Loucy (cell line): ENCODE measurements at regions not wholly inside any gene's neighbourhood (a gene's known extent, or its start where the extent isn't known, plus 50 kb on each side); places are given as distances from the start of the nearest gene placed in this dataset.

Source experiments
- H2AFZ ChIP-seq: fragments of 200-600 bp; sonication (generic); 2 replicates; pipeline ENCODE4 v1.6.0; 2016; ENCODE audit warnings: antibody characterized with exemption, mild to moderate bottlenecking, low read length, moderate library complexity
- H3F3A ChIP-seq: fragments of 200-600 bp; 2 replicates; pipeline ENCODE4 v1.6.0; 2016; ENCODE audit warnings: antibody characterized with exemption, low read depth, mild to moderate bottlenecking
- H3K27me3 ChIP-seq: fragments of 200-600 bp; sonication (generic); 2 replicates; pipeline ENCODE4 v1.6.1; 2014; ENCODE audit warnings: low read length, mild to moderate bottlenecking; ENCODE audit not compliant: insufficient read depth, poor library complexity, severe bottlenecking
- H3K36me3 ChIP-seq: fragments of 200-600 bp; sonication (generic); 2 replicates; pipeline ENCODE4 v1.6.1; 2016; ENCODE audit warnings: low read length; ENCODE audit not compliant: insufficient read depth
- H3K4me1 ChIP-seq: fragments of 200-600 bp; sonication (generic); 2 replicates; pipeline ENCODE4 v1.5.1; 2014; ENCODE audit warnings: low read length, mild to moderate bottlenecking; ENCODE audit not compliant: insufficient read depth, poor library complexity, severe bottlenecking
- H3K4me2 ChIP-seq: fragments of 200-600 bp; sonication (generic); 2 replicates; pipeline ENCODE4 v1.6.0; 2014; ENCODE audit warnings: antibody characterized with exemption, low read length, low read depth, mild to moderate bottlenecking; ENCODE audit not compliant: poor library complexity, severe bottlenecking
- H3K4me3 ChIP-seq: fragments of 200-600 bp; sonication (generic); 2 replicates; pipeline ENCODE4 v1.5.1; 2014; ENCODE audit warnings: low read length, mild to moderate bottlenecking, mixed read lengths; ENCODE audit not compliant: poor library complexity, severe bottlenecking
- H3K79me2 ChIP-seq: fragments of 200-600 bp; sonication (generic); 2 replicates; pipeline ENCODE4 v1.6.1; 2014; ENCODE audit warnings: low read length; ENCODE audit not compliant: insufficient read depth
- H3K9ac ChIP-seq: fragments of 200-600 bp; sonication (generic); 2 replicates; pipeline ENCODE4 v1.6.0; 2014; ENCODE audit warnings: mild to moderate bottlenecking, low read depth, low read length, moderate library complexity; ENCODE audit not compliant: poor library complexity, severe bottlenecking
- H3K9me2 ChIP-seq: fragments of 200-600 bp; sonication (generic); replicated peaks from 2 replicates; pipeline ENCODE4 v1.6.1; 2016; ENCODE audit warnings: low read depth, low read length, mixed read lengths
- H3K9me3 ChIP-seq: fragments of 200-600 bp; sonication (generic); 2 replicates; pipeline ENCODE4 v1.6.1; 2014; ENCODE audit warnings: mild to moderate bottlenecking, antibody characterized with exemption, low read length, low read depth; ENCODE audit not compliant: insufficient read depth
- H4K20me1 ChIP-seq: fragments of 200-600 bp; sonication (generic); 2 replicates; pipeline ENCODE4 v1.6.0; 2014; ENCODE audit warnings: antibody characterized with exemption, low read length, mild to moderate bottlenecking; ENCODE audit not compliant: insufficient read depth, poor library complexity, severe bottlenecking
- EZH2phosphoT487 ChIP-seq: fragments of 200-600 bp; IDR thresholded peaks from 2 replicates; pipeline ENCODE4 v1.6.1; 2018; ENCODE audit warnings: antibody characterized with exemption, mild to moderate bottlenecking, moderate library complexity, borderline replicate concordance
- TF ChIP-seq, protein P1 (sequence below): fragments of 200-600 bp; sonication (generic); conservative IDR thresholded peaks from 2 replicates; pipeline ENCODE4 v1.5.1; 2014; ENCODE audit warnings: mild to moderate bottlenecking, antibody characterized with exemption, low read length

DNA sequence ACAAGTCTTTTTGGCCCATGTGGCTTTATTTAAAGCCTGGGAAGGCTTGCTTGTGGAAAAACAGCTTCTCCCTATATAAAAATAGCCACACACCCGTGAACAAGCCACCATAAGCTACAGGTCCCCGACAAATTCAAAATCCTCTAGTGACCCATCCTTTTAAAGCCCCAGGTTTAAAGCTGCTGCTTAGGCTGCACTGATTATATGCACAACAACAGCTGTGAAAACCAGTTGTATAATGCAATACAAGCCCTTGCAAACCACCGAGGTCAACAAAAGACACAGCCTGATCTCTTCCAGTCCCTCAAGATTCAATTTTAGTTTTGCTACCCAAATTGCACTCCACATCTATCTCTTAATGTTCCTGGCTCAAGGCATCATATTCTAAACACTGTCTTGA, 186.0 kb upstream of the WDFY3 start:
- Histone ChIP-seq H3K27me3 (no peaks in the 10 kb centered on the region), H2AFZ (no peak overlapping the region), H3K9ac (no peak overlapping the region), H3F3A (no peaks in the 10 kb centered on the region), H3K79me2 (no peaks in the 10 kb centered on the region), H3K4me3 (no peak overlapping the region), H3K4me1 (no peaks in the 10 kb centered on the region), H4K20me1 (no peaks in the 10 kb centered on the region), H3K9me2 (no peaks in the 10 kb centered on the region), H3K4me2 (no peak overlapping the region), H3K9me3 (no peaks in the 10 kb centered on the region), H3K36me3 (no peaks in the 10 kb centered on the region)
- no peak for TF ChIP-seq EZH2phosphoT487
- TF ChIP-seq, protein P1, sequence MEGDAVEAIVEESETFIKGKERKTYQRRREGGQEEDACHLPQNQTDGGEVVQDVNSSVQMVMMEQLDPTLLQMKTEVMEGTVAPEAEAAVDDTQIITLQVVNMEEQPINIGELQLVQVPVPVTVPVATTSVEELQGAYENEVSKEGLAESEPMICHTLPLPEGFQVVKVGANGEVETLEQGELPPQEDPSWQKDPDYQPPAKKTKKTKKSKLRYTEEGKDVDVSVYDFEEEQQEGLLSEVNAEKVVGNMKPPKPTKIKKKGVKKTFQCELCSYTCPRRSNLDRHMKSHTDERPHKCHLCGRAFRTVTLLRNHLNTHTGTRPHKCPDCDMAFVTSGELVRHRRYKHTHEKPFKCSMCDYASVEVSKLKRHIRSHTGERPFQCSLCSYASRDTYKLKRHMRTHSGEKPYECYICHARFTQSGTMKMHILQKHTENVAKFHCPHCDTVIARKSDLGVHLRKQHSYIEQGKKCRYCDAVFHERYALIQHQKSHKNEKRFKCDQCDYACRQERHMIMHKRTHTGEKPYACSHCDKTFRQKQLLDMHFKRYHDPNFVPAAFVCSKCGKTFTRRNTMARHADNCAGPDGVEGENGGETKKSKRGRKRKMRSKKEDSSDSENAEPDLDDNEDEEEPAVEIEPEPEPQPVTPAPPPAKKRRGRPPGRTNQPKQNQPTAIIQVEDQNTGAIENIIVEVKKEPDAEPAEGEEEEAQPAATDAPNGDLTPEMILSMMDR: no peak

DNA sequence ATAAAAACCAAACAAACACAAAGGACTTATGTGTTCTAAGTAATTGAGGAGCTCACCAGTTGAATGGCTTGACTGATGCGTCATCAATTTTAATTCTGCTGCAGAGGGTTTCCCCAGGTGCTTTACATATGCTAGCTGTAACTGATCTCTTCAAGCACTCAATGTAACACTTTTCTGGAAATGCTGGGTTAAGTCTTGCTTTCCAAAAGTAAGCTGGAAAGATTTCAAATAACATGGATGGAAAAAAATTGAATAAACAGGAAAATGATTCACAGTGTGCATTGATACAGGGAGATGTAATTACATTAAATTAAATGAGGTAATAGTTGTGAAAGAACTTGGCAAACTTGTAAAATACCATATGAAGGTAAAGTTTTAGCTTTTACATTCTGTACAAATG, 186.7 kb upstream of the WDFY3 start:
- TF ChIP-seq, protein P1: no peak
- TF ChIP-seq EZH2phosphoT487: no peak
- Histone ChIP-seq H3K4me2 (no peak overlapping the region), H2AFZ (no peak overlapping the region)

DNA sequence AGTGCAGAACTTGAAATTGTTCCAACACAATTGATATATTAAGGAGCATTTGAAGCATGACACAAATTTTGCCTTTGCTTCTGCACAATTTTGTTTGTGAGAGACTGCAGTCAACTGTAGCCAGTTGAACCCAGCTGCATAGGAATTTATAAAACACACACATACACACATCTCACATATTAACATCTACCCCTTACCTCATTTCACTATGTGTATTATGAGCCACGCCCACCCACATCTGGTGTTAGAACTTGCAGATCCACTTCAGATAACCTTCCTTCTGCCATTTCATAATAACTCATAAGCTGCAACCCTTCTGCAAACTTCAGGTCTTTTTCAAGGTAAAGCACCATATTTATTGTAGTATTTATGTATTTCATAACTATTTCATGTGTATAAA, 188.1 kb upstream of the WDFY3 start:
- H3K4me2 ChIP-seq: no peak overlapping the region
- no peaks in the 10 kb centered on the region for H3K36me3 ChIP-seq
- no peak for TF ChIP-seq EZH2phosphoT487
- TF ChIP-seq, protein P1: no peak
- no peak overlapping the region for H3K4me3 ChIP-seq
- no peaks in the 10 kb centered on the region for H3K4me1 ChIP-seq
- H3K9me3 ChIP-seq: no peaks in the 10 kb centered on the region
- no peaks in the 10 kb centered on the region for H3K9me2 ChIP-seq
- no peak overlapping the region for H3K9ac ChIP-seq
- H4K20me1 ChIP-seq: no peaks in the 10 kb centered on the region
- no peaks in the 10 kb centered on the region for H3F3A ChIP-seq
- no peaks in the 10 kb centered on the region for H3K27me3 ChIP-seq
- H3K79me2 ChIP-seq: no peaks in the 10 kb centered on the region
- no peak overlapping the region for H2AFZ ChIP-seq

More for the DNA sequence above, 186.7 kb upstream of the WDFY3 start:
- H3K27me3 ChIP-seq: no peaks in the 10 kb centered on the region
- H3K4me1 ChIP-seq: no peaks in the 10 kb centered on the region
- H3K4me3 ChIP-seq: no peak overlapping the region
- H3F3A ChIP-seq: no peaks in the 10 kb centered on the region
- no peaks in the 10 kb centered on the region for H3K9me3 ChIP-seq
- H3K36me3 ChIP-seq: no peaks in the 10 kb centered on the region
- H3K79me2 ChIP-seq: no peaks in the 10 kb centered on the region
- no peaks in the 10 kb centered on the region for H3K9me2 ChIP-seq
- no peaks in the 10 kb centered on the region for H4K20me1 ChIP-seq
- H3K9ac ChIP-seq: no peak overlapping the region
